ENCODE measurements at regions not wholly inside any gene's neighbourhood (a gene's known extent, or its start where the extent isn't known, plus 50 kb on each side); places are given as distances from the start of the nearest gene placed in this dataset.

DNA sequence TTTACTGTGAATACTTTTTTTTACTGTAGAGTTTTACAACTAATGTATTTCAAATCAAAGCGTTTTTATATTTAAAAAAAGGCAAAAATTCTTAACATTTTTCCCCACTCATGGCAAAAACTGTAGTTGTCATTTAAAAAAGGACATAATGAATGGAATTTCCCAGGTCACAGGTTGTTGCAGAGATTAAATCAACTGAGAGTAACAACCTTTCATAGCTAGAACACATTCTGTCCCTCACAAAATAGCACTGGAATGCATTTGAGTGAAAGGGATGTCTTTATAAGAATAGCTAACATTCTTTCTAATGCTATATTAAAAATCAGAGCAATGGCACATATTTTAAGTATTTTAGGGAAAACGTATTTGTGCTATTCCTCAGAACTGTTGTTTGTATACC lies 1393.3 kb upstream of the ATXN8OS start:
- TF ChIP-seq TAF1 (IDR thresholded peaks at IDR 0.05; ENCODE audit: low read depth) (no peak), NFIC (IDR thresholded peaks at IDR 0.05) (no peak), EP300 (IDR thresholded peaks at IDR 0.05; ENCODE audit: borderline replicate concordance) (no peak), EGR1 (IDR thresholded peaks at IDR 0.05) (no peak), MAX (IDR thresholded peaks at IDR 0.05) (no peak), REST (IDR thresholded peaks at IDR 0.05; ENCODE audit: low read depth) (no peak), TEAD4 (IDR thresholded peaks at IDR 0.05) (no peak), FOXM1 (IDR thresholded peaks at IDR 0.05; ENCODE audit: borderline replicate concordance, low read depth) (no peak), YY1 (IDR thresholded peaks at IDR 0.05; ENCODE audit: low read depth) (no peak), ZBTB7A (IDR thresholded peaks at IDR 0.05; ENCODE audit: low read depth) (no peak), TCF12 (IDR thresholded peaks at IDR 0.05; ENCODE audit: low read depth) (no peak), RAD21 (IDR thresholded peaks at IDR 0.05; ENCODE audit: low read depth) (no peak), CEBPB (IDR thresholded peaks at IDR 0.05) (no peak)
- TF ChIP-seq, protein P1, sequence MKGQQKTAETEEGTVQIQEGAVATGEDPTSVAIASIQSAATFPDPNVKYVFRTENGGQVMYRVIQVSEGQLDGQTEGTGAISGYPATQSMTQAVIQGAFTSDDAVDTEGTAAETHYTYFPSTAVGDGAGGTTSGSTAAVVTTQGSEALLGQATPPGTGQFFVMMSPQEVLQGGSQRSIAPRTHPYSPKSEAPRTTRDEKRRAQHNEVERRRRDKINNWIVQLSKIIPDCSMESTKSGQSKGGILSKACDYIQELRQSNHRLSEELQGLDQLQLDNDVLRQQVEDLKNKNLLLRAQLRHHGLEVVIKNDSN (IDR thresholded peaks at IDR 0.05): no peak

- no peak for TF ChIP-seq CREB1 (IDR thresholded peaks at IDR 0.05; ENCODE audit: low read depth)
- no peak for TF ChIP-seq MAX (IDR thresholded peaks at IDR 0.05)
- no peak for TF ChIP-seq RAD21 (IDR thresholded peaks at IDR 0.05; ENCODE audit: low read depth)
- no peak for TF ChIP-seq REST (IDR thresholded peaks at IDR 0.05; ENCODE audit: low read depth)
- no peak for TF ChIP-seq TAF1 (IDR thresholded peaks at IDR 0.05; ENCODE audit: low read depth)
- no peak for TF ChIP-seq EP300 (IDR thresholded peaks at IDR 0.05; ENCODE audit: borderline replicate concordance)
- TF ChIP-seq ZBTB7A (IDR thresholded peaks at IDR 0.05; ENCODE audit: low read depth): no peak
- TF ChIP-seq YY1 (IDR thresholded peaks at IDR 0.05; ENCODE audit: low read depth): no peak
- no peak for TF ChIP-seq TCF12 (IDR thresholded peaks at IDR 0.05; ENCODE audit: low read depth)
- TF ChIP-seq FOXM1 (IDR thresholded peaks at IDR 0.05; ENCODE audit: borderline replicate concordance, low read depth): no peak
- TF ChIP-seq NFIC (IDR thresholded peaks at IDR 0.05): no peak
- TF ChIP-seq, protein P1 (IDR thresholded peaks at IDR 0.05): no peak
- TF ChIP-seq EGR1 (IDR thresholded peaks at IDR 0.05): no peak
- TF ChIP-seq TEAD4 (IDR thresholded peaks at IDR 0.05): no peak
- TF ChIP-seq CEBPB (IDR thresholded peaks at IDR 0.05): no peak
Measured at GRCh38 chr13:68713394-68713793, 1394.2 kb upstream of the ATXN8OS start.

DNA sequence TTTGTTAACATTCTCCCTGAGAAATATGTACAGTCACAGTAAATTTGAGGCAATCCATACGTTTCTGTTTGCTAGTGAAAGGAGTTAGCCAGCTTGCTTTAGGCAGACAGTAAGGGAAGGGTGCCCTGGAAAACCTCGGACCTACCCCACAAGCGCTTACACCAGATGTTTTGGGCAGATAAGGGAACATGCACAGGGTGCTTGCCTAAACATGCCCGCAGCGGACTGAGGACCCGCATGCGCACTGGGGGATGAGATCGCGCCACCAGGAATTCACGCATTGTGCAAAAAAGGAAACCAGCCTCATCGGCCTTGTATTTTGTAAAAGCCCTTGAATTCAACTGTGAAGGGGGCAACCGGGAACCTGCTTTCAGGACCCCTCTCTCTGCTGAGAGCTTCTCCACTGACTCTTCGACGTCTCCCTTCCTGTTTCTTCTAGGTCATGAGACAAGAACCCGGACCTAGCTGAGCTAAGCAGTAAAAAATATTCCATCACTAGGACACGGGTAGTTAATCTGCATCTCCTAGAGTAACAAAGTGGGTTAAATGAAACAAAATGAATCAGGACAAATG lies 1399.2 kb upstream of the ATXN8OS start:
- TF ChIP-seq CEBPB (IDR thresholded peaks at IDR 0.05) (no peak), NFIC (IDR thresholded peaks at IDR 0.05) (no peak), YY1 (IDR thresholded peaks at IDR 0.05; ENCODE audit: low read depth) (no peak), MAX (IDR thresholded peaks at IDR 0.05) (no peak), FOXM1 (IDR thresholded peaks at IDR 0.05; ENCODE audit: borderline replicate concordance, low read depth) (no peak), ZBTB7A (IDR thresholded peaks at IDR 0.05; ENCODE audit: low read depth) (no peak), TEAD4 (IDR thresholded peaks at IDR 0.05) (no peak), RAD21 (IDR thresholded peaks at IDR 0.05; ENCODE audit: low read depth) (no peak), EGR1 (IDR thresholded peaks at IDR 0.05) (no peak), CREB1 (IDR thresholded peaks at IDR 0.05; ENCODE audit: low read depth) (no peak), TCF12 (IDR thresholded peaks at IDR 0.05; ENCODE audit: low read depth) (no peak), REST (IDR thresholded peaks at IDR 0.05; ENCODE audit: low read depth) (no peak), TAF1 (IDR thresholded peaks at IDR 0.05; ENCODE audit: low read depth) (no peak), EP300 (IDR thresholded peaks at IDR 0.05; ENCODE audit: borderline replicate concordance) (no peak)
- TF ChIP-seq, protein P1 (IDR thresholded peaks at IDR 0.05): no peak
